Endometrium (tissue), 2 donors: ENCODE measurements at regions not wholly inside any gene's neighbourhood (a gene's known extent, or its start where the extent isn't known, plus 50 kb on each side); places are given as distances from the start of the nearest gene placed in this dataset.
"Not testable (repeated sequence)": the region's sequence is repeated elsewhere in the genome, so short reads cannot be mapped to it uniquely, and the experiment has no call there.

Source experiments
- FAIRE-seq: peaks from 2 replicates; lab custom pipeline; 2012; peaks lifted over from hg19 to GRCh38; lab: Jason Lieb, UNC
- donor health status: control.
- donor health status: control.

DNA sequence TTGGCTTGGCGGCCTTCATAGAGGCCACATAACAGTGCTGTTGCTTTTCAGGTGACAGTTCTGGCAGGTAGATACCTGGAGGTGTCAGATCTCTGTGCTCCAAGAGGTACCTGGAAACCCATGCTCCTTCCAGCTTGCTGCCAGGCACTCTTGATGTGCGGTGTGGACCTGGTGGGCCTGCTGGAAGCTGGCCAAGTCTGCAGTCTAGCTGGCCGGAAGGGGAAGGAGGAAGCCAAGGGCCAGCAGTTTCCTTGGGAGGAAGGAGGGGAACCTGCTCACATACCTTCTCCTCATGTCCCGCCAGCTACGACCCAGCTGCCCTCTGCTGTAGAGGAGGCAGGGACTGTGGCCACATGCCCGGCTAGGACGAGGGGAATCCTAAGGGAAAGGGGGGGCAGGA lies 166.4 kb upstream of the AJAP1 start:
- no peak for FAIRE-seq

DNA sequence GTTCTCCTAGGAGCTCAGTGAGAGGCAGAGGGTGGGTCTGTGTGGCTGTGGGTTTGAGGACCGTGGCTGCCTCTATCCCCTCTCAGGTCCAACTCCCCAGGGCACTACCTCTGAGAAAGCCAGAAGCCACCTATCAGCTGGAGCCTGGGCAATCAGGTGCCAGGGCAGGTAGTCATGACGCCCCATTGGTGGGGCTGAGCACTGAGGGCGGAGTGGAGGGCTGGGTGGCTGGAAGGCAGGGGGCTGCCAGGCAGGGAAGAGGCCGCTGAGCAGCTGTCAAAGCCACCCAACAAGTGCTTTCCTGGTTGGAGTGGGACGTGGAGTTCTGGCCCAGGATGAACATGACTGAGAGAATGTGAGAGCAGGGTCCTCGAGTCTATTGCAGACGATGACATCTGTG lies 164.9 kb upstream of the AJAP1 start:
- no peak for FAIRE-seq

DNA sequence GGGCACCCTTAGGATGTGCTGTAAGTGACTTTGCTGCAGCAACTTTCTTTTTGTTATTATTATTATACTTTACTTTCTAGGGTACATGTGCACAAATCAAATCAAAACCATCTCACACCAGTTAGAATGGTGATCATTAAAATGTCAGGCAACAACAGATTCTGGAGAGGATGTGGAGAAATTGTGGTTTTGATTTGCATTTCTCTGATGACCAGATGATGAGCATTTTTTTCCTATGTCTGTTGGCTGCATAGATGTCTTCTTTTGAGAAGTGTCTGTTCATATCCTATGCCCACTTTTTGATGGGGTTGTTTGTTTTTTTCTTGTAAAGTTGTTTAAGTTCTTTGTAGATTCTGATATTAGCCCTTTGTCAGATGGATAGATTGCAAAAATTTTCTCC lies 164.4 kb upstream of the AJAP1 start:
- FAIRE-seq, result not testable (repeated sequence)

DNA sequence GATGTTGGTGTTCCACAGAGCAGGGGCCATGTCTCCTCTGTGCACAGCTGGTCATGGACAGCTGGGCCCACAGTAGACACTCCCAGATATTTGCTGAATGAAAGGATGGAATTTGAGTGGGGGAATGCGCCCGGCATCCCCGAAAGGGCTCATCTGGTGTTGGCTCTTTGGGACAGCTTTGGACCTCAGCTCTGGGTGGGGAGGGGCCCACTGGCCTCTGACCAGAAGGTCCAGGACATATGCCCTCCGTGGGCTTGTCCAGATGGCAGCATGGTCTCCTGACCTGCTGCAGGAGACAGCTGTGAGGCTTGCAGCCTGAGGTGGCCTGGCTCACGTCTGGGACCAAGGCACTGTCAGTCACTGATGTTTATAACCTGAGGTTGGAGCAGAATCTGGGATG lies 160.4 kb upstream of the AJAP1 start:
- no peak for FAIRE-seq

DNA sequence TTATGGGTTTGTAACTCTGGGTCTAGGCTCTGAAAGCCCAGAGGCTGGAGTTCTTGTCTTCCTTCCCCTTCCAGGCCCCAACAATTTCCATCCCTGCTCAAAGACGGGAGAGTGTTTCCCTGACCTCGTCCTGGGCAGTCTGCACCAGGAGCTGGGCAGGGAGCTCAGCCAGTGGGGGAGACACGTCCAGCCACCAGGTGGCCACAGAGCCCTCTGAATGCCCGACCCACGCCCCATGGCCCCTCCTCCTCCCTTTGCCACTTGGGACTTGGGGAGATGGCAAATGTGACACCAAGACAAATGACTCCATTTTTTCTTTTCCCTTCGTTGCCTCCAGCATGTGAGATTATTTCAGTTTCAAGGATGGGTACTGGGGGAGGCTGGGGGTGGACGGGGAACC lies 159.9 kb upstream of the AJAP1 start:
- no peak for FAIRE-seq

DNA sequence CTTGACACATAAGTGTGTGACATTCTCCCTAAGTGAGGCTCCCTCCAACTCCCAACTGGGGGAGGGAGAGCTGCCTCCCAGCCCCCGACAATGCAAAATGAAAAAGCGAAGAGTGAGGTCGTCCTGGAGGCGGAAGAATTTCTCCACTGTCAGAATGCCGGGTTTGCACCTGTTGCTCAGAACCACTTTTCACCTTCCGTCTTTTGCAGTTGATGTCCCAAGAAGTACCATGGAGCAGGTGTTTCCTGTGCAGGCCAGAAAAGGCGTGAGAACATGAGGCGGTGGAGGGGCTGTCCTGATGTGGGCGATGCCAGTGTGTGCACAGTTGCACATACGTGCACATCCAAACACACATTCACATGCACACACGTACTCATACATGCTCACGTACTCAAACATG lies 158.6 kb upstream of the AJAP1 start:
- no peak for FAIRE-seq

DNA sequence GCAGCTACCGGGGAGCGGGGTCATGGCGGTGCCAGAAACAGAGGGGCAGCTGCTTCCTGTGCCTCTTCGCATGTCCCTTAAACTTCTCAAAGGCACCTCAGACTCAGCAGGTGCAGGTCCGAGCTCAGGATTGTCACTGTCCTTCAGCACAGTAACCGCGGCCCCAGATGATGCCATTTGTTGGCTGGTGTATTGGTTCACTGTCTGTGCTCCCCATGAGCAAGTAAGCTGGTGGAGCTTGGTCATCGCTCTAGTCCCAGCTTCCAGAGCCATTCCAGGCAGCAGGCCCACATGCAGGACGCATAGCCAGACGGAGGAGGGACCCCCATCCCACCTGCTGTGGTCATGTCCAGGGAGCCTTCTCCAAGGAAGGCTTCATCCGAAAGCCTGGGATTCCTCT lies 154.0 kb upstream of the AJAP1 start:
- no peak for FAIRE-seq

DNA sequence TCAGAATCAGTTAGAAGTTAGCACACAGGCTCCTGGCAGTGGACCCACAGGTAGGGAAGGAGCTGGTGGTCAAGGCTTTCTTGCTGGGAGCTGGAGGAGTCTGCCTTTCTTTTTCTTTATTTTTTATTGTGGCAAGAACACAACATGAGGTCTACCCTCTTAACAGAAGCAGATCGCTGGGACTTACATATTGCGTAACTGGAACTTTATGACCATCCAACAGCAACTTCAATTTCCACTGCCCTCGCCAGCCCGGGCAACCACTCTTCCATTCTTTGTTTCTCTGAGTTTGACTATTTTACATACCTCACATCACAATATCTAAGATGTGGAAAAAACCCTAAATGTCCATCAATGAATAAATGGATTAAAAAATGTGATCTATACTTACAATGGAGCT lies 147.8 kb upstream of the AJAP1 start:
- no peak for FAIRE-seq

DNA sequence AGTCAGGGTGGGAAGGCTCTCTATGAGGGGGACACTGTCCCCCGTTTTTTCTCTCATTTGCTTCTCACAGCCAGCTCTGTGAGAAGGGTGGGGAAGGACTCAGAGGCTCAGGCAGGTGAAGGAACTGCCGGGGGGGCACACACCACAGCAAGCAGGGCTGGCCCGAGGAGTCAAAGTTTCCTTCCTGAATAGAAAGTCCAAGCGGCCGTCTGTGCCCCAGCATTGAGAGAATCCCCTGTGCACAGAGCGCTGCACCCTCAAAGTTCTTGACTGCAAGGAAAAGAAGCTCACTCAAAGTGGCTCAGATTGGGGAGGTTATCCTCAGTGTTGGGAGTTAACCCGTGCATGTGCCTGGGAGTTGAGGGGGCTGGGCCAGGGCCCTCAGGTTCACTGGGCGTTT lies 145.2 kb upstream of the AJAP1 start:
- FAIRE-seq, result no peak

DNA sequence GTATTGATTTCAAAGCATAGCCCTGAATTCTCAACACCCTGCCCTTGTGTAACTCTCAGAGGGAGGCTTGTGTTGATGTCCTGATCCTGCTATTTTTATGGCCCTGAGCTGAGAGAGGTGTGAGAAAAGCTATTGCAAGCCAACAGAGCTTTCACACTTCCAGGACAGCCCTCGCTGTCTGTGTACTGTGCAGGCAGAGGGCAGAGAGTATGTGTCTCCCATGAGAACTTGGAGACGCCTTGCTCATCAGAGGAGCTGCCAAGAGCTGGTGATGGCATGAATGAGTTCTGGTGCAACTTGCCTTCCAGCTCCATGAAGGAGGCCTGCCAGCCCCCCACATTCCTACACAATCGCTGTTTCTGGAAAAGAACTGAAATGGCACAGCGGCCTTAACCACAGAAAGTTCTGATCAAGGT lies 144.1 kb upstream of the AJAP1 start:
- no peak for FAIRE-seq

DNA sequence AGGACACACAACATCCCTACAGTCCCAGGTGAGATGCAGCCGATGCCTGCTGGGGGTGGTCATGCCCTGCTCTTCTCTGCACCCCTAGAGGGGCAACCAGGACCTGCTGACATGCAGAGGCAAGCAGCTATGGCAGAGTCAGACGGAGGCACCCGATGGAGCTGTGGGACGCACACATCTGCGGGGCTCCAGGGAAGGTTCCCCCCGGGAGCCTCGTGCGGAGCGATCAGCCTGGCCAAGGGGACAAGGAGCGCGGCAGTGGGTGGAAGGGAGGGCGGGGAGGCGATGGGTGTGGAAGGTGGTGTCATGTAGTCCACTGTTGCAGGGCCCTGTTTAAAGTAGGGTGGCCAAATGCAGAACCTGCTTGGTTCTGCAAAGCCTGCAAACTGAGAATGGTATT lies 143.0 kb upstream of the AJAP1 start:
- no peak for FAIRE-seq

DNA sequence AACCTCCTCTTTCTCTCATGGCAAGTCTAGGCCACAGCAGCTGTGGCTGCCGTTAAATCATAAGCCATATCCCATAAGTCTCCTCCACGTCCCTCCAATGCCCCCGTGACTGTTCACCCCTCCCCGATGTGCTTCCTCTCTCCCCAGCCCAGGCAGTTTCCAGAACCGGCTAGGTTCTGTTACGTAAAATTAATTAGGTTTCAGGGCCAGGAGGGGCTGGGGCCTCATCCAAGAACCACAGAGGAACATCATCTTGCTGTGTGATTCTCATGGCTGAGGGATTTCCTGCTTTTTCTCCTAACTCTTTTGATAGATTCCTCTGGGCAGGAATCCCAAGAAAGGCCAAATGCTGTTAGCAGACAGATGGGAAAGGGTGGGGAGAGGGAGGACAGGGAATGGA lies 141.8 kb upstream of the AJAP1 start:
- FAIRE-seq, result no peak

DNA sequence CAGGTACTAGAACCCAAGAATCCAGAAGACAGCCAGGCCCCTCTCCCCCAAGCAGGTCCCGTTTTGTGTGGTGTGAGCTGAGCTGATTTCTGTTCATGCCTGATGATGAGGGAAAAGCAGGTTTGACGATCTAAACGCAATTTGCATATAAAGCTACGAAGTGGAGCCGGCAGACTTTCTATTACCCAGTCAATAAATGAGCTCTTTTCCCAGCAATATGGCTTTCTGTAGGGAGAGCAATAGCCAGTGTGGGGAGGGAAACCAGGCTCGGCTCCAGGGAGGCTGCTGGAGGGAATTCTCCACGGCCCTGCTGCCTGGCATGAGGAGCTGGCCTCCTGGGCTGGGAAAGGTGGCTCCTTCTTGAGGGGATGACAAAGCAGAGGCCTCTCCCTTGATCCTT lies 140.7 kb upstream of the AJAP1 start:
- FAIRE-seq, result no peak

DNA sequence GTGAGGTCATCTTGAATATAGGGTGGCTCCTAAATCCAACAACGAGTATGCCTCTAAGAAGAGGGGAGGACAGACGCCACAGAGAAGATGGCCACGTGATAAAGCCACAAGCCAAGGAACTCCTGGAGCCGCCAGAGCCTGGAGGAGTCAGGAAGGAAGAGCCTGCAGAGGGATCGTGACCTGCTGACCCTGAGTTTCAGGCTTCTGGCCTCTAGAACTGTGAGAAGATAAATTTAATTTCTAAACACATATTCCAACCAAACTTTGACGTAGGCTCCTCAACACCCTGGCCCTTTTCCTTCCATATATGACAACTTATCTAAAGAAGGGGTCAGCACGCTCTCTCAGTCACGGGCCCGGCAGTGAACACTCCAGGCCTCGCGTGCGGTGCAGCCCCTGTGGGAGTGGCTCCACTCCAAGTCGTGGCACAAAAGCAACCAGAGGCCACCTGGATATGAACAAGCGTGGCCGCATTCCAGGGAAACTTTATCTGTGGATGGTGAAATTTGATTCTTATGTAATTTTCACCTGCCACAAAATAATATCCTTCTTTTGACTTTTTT lies 138.6 kb upstream of the AJAP1 start:
- no peak for FAIRE-seq

DNA sequence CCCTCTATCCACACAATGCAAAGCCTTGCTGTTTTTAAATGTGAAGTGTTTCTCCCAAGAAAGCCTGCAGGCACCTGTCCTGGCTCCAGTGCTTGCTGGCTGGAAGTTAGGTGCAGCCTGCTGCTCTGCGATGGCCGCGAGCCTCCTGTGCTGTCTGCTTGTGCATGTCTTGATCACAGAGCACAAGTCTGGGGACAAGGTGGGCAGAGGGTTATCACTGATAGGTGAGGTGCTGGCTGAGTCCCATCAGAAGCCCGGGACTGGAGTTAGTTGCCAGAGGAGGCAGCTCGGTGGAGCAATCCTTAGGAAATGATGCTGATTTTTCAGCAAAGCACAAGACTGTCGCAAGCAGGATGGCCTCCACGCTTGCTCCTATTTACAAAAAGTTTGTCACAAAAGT lies 137.8 kb upstream of the AJAP1 start:
- FAIRE-seq, result no peak

DNA sequence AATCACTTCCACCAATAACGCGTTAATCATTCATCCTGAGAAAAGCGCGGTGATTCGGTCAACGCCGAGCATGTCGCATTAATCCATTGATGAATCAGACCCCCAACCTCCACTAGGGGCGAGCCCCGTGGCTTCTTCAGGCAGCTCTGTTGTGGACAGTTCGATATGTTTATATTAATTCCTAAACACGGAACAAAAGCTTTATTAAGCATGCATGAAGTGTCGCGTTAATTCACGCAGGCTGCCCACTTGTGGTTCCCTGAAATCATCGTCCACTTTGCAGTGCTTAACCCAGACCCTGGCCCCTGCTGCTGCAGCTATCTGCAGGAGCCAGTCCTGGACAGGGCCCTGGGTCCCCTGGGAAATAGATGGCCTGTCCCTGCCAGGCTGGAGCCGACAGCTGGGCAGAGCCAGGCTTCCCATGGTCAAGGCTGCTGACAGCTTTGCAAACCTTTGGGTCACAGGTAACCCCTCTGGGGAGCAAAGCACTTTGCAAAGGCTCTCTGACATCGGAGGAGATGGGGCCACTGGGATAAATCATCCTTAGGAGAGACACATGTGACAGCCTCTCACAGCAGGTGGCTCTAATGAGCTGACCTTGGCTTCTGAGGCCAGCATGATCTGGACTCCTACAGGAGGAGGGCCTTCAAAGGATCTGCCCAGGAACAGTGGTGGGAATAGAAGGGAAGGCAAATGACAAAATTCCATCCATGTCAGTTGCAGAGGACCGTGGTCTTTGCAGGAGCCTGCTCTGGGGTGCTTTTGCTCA lies 137.0 kb upstream of the AJAP1 start:
- no peak for FAIRE-seq

DNA sequence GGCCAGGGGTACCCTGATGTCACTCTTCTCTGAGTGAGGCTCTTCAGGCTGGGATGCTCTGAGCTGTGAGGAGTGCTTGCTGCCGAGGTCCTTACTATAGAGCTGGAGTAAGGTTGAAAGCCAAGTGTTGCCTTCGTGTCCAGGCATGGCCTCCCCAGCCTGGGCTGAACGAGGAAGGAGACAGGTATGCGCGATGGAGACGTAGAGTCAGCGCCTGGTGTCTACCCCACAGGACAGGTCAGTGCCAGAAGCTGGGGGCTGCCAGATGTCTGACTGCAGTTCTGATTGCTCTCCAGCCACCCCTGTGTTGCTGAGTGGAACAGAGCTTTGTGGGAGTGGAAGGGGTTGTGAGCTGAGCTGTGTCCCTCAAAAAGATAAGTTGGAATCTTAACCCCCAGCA lies 135.8 kb upstream of the AJAP1 start:
- FAIRE-seq, result no peak

DNA sequence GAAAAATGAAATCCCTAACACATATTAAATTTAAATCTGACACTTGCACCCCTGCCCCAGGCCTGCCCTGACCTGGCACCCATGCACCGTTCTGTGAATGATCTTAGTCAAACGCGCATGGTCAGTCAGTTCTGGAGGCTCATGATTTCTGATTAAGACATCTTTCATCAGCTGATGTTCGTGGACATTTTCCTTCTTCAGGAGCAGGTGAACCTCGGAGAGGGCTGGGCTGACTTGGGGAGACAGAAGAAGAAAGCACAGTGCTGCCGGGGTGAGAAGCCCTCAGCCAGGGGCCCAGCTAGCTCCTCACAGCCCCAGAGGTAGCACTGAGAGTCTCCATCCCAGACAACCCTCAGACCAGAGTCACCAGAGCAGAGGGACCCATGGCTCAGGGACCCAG lies 134.5 kb upstream of the AJAP1 start:
- FAIRE-seq, result no peak

DNA sequence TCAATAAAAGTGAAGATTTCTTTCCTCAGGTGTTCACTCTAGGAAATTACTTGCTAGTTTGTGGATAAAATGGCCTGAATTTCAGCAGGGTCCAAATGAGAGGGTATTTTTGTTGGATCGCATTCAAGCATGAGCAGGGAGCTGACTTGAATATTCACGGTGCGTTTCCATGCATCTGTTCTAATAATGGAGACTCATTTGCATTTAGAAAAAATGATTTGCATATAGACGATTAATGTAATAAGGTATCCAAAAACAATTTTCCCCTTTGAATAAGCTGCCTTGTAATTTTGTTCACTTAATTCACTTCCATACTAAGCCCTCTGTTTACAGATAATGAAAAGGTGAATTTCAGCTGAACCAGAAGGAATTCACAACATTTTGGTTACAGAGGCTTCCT lies 130.9 kb upstream of the AJAP1 start:
- no peak for FAIRE-seq

DNA sequence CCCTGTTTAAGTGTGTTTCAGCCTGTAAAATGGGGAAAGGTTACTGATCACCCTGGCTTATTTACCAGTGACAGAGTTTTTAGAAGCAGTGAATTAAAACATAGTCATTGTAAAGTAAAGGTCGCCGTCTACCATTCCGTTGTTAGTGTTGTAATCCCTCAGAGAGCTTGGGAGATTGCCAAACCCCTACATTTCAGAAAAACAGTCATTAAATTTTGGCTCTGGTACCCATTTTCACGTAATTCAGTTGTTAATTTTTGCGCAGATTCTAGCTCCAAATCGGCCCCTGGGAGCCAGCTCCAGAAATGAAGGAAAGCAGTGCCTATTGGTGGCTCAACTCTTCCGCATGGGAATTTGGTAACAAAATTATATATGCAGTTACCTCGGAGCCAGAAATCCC lies 127.7 kb upstream of the AJAP1 start:
- FAIRE-seq, result no peak

DNA sequence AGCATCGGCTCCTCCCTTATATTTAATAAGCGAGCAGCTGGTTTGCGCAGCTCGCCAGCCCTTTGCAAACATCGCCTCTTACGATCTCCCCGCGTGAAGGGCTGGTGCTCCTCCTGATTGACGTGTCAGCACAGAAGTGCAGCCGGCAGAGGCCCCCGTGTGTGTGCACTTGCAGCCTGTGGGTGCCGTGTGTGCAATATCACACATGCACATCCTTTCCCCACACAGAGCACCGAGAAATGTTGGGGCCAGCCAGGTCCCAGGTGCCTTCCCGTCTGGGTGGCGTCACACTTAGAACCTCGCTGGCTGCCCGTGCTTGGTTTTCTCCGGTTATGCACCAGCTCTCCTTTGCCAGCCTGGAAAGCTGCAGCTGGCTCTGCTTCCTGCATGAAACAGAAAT lies 126.6 kb upstream of the AJAP1 start:
- no peak for FAIRE-seq

DNA sequence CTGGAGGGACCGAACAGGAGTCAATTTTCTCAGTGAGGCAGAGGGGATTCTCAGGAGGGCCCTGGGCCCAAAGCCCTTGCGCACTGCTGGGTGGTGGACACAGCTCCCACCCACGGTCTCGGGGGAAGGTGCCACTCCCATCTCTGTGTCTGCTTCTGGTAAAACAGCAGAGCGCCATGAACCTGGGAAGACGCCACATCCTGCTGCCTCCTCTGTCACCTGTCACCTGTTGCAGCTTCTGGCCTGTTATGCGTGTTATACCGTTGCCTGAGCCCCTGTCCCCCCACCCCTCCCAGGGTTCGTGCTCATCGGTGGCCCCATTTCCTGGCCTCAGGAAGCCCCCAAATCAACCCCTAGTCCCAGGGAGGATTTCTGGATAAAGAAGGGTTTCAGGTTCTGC lies 125.8 kb upstream of the AJAP1 start:
- FAIRE-seq, result no peak

DNA sequence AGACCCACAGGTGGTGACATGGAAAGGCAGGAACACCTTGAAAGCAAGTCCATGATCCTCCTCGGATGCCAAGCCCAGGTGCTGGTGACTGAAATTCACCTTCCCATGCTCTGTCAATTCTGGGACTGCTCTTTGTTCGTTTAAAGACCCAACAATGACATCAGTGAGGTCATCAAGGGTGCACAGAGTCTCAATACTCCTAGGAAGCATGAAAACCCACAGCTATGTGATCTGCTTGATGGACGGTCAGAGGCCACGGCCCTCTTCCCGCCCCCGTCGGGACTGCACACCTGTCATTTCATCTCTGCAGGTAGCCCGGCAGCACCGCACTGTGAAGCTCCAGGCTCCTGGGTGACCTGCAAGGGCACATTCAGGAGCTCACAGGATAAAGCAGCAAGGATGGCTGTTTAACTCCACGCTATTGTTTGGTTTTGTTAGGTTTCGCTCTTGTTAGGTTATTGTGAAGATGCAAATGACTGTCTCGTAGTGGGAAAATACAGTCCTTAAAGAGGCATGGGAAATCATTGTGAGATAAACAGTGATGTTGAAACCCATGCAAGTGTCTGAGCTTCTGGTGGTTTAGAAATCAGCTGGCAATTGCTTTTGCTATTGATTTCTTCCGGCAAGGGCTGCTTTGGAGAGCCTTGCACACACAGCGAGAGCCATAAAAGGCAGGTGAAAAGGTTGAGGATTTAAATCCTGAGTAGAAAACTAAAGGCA lies 124.8 kb upstream of the AJAP1 start:
- no peak for FAIRE-seq
